Endothelial cell of umbilical vein (primary cell): ENCODE measurements at regions not wholly inside any gene's neighbourhood (a gene's known extent, or its start where the extent isn't known, plus 50 kb on each side); places are given as distances from the start of the nearest gene placed in this dataset.

ENCODE experiments used
- CTCF ChIP-seq, 2 donors: IDR thresholded peaks; 1 replicate in 1 of 2; 2 replicates in 1 of 2; pipeline ENCODE4 v1.5.1; 2011; ENCODE audit warnings: low read length in 2 of 2, mild to moderate bottlenecking in 2 of 2, moderate library complexity in 2 of 2, control low read depth in 1 of 2, inconsistent platforms in 1 of 2, low read depth in 1 of 2; ENCODE audit not compliant: insufficient read depth in 1 of 2; ENCODE audit errors: extremely low read depth in 1 of 2
- EZH2 ChIP-seq: IDR thresholded peaks from 2 replicates; pipeline ENCODE4 v1.6.1; 2012; ENCODE audit warnings: borderline replicate concordance, low read depth, mild to moderate bottlenecking, moderate library complexity, low read length, inconsistent platforms; ENCODE audit not compliant: severe bottlenecking
- POLR2A ChIP-seq: IDR thresholded peaks from 2 replicates; pipeline ENCODE4 v1.6.1; 2012; ENCODE audit warnings: low read depth, mild to moderate bottlenecking, control low read depth, low read length
- POLR2AphosphoS5 ChIP-seq: IDR thresholded peaks from 2 replicates; pipeline ENCODE4 v1.6.1; 2012; ENCODE audit warnings: low read depth, mild to moderate bottlenecking, control low read depth, low read length, moderate library complexity; ENCODE audit not compliant: insufficient read depth

GRCh38 chr10:130987401-130987800, 324.1 kb downstream of the TCERG1L start:
- TF ChIP-seq POLR2A (no peak), CTCF (IDR thresholded peaks at IDR 0.05; ENCODE audit: extremely low read depth in 1 of 2, insufficient read depth in 1 of 2, low read depth in 1 of 2, low read length in 2 of 2) (no peak), POLR2AphosphoS5 (no peak), EZH2 (no peak)
